Neural crest cell (in vitro differentiated cells): ENCODE measurements at regions not wholly inside any gene's neighbourhood (a gene's known extent, or its start where the extent isn't known, plus 50 kb on each side); places are given as distances from the start of the nearest gene placed in this dataset.
A peak's percentile ranks its signal among the peaks of the same experiment; 100 is the strongest.
"Not testable (repeated sequence)": the region's sequence is repeated elsewhere in the genome, so short reads cannot be mapped to it uniquely, and the experiment has no call there.

Experiments used
- DNase-seq: peaks from one replicate; pipeline ENCODE4 v3.0.0; 2021; ENCODE audit warnings: low read depth, mixed read lengths, low spot score
- H3K27ac Mint-ChIP-seq: one replicate; pipeline ENCODE4 v1.8.0; 2021; ENCODE audit warnings: mild to moderate bottlenecking, mixed read lengths; ENCODE audit not compliant: unreplicated experiment
- H3K27me3 Mint-ChIP-seq: 2 replicates; pipeline ENCODE4 v1.8.0; 2021; ENCODE audit warnings: low read depth, mild to moderate bottlenecking, mixed read lengths
- H3K36me3 Mint-ChIP-seq: 2 replicates; pipeline ENCODE4 v1.8.0; 2021; ENCODE audit warnings: low read depth, mild to moderate bottlenecking, mixed read lengths
- H3K4me1 Mint-ChIP-seq: 2 replicates; pipeline ENCODE4 v1.8.0; 2021; ENCODE audit warnings: mixed read lengths
- H3K4me3 Mint-ChIP-seq: one replicate; pipeline ENCODE4 v1.8.0; 2021; ENCODE audit warnings: mild to moderate bottlenecking, mixed read lengths
- H3K9me3 Mint-ChIP-seq: 2 replicates; pipeline ENCODE4 v1.8.0; 2021; ENCODE audit warnings: mixed read lengths
- TF ChIP-seq, protein P1 (sequence below): fragments of 200-600 bp; sonication (generic); conservative IDR thresholded peaks from 2 replicates; pipeline ENCODE4 v1.5.0; 2021; ENCODE audit warnings: antibody characterized with exemption, mild to moderate bottlenecking

DNA sequence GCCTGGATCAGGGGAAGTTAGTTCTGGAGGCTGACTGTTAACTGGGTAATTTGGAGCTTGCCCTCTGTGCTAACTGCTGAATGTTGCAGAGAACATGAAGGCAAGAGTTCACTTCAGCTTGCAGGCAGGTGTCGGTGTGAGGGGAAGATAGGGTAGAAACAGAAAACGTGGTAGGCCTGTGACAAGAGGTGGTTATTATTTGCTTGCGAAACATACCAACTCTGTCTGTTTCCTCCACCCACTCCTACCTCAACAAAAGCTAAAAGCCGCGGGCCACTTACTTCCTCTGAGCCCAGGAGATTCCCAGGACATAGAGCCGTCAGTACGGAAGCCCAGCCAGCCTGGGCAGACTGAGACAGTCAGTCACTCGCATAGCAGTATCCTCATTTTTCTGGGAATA lies 119.2 kb upstream of the ABCC4 start:
- no peaks in the 10 kb centered on the region for H3K9me3 Mint-ChIP-seq
- H3K27ac Mint-ChIP-seq: no peak overlapping the region
- TF ChIP-seq, protein P1, sequence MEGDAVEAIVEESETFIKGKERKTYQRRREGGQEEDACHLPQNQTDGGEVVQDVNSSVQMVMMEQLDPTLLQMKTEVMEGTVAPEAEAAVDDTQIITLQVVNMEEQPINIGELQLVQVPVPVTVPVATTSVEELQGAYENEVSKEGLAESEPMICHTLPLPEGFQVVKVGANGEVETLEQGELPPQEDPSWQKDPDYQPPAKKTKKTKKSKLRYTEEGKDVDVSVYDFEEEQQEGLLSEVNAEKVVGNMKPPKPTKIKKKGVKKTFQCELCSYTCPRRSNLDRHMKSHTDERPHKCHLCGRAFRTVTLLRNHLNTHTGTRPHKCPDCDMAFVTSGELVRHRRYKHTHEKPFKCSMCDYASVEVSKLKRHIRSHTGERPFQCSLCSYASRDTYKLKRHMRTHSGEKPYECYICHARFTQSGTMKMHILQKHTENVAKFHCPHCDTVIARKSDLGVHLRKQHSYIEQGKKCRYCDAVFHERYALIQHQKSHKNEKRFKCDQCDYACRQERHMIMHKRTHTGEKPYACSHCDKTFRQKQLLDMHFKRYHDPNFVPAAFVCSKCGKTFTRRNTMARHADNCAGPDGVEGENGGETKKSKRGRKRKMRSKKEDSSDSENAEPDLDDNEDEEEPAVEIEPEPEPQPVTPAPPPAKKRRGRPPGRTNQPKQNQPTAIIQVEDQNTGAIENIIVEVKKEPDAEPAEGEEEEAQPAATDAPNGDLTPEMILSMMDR: no peak
- no peaks in the 10 kb centered on the region for H3K27me3 Mint-ChIP-seq
- H3K4me3 Mint-ChIP-seq: no peak overlapping the region
- H3K4me1 Mint-ChIP-seq: peaks cover 4% of the 10 kb centered on the region
- DNase-seq: no peak
- H3K36me3 Mint-ChIP-seq: no peaks in the 10 kb centered on the region

DNA sequence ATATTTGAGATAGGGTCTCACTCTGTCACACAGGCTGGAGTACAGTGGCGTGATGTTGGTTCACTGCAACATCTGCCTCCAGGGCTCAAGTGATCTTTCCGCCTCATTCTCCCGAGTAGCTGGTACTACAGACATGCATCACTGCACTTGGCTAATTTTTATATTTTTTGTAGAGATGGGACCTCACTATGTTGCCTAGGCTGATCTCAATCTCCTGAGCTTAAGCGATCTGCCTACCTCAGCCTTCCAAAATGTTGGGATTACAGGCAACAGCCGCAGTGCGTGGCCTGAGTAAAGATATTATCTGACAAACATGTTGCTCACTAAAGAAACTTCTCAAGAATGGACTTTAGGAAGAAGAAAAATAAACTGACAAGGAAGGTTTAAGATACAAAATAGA lies 125.4 kb upstream of the ABCC4 start:
- peaks cover 2% of the 10 kb centered on the region for H3K9me3 Mint-ChIP-seq
- no peaks in the 10 kb centered on the region for H3K36me3 Mint-ChIP-seq
- H3K4me1 Mint-ChIP-seq: no peaks in the 10 kb centered on the region
- H3K4me3 Mint-ChIP-seq: no peak overlapping the region
- no peaks in the 10 kb centered on the region for H3K27me3 Mint-ChIP-seq
- no peak for DNase-seq
- TF ChIP-seq, protein P1: no peak
- no peak overlapping the region for H3K27ac Mint-ChIP-seq

DNA sequence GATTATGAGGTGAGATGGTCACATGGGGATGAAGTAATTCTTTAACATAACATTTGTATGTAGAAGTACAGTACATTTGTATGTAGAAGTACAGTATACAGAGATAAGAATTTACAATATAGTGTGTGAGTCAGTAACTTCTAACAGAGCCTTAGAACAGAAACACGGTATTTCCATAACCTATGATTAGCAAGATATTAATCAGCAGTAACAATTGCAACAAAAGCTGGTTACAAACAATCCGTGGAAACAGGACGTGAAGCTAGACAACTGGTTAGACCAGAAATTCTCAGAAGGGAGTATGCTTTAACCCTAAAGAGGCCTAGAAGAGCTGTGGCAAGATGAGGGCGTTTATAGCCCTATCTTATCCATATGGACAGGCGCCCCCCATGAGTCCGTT lies 122.0 kb upstream of the CLDN10 start:
- H3K4me3 Mint-ChIP-seq, H3K27me3 Mint-ChIP-seq: not testable (repeated sequence)

DNA sequence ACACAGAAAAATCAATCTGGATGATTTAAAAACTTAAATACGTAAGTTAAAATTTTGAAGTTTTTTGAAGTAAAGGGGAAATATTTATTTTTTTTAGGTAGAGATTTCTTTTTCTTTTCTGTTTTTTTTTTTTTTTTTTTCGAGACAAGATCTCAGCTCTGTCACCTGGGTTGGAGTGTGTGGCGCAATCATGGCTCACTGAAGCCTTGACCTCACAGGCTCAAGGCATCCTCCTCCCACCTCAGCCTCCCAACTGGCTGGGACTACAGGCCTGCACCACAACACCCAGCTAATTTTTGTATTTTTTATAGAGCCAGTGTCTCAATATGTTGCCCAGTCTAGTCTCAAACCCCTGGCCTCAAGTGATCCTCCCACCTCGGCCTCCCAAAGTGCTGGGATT lies 120.4 kb upstream of the CLDN10 start:
- Mint-ChIP-seq H3K4me1 (no peaks in the 10 kb centered on the region), H3K27me3 (no peaks in the 10 kb centered on the region), H3K4me3 (no peak overlapping the region), H3K36me3 (no peaks in the 10 kb centered on the region), H3K9me3 (peaks cover 2% of the 10 kb centered on the region), H3K27ac (no peak overlapping the region)
- DNase-seq: no peak
- TF ChIP-seq, protein P1: no peak

More for the DNA sequence above, 122.0 kb upstream of the CLDN10 start:
- H3K4me1 Mint-ChIP-seq, DNase-seq, H3K27ac Mint-ChIP-seq, H3K36me3 Mint-ChIP-seq, H3K9me3 Mint-ChIP-seq: not testable (repeated sequence)

DNA sequence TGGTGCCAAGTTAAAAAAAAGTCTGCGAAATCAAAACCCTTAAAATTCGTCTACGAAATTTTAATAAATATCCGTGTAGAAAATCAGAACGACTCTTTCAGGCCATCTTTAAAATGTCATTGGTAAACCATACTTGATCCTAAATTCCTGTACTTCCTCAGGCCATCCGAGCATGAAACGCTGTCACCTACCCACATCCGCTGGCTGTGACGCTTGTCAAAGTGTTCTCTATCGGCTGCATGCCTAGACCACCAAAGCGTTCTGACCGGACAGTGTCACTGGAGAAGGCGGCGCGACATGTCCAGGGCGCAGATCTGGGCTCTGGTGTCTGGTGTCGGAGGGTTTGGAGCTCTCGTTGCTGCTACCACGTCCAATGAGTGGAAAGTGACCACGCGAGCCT lies 119.0 kb upstream of the CLDN10 start:
- Mint-ChIP-seq H3K9me3 (no peaks in the 10 kb centered on the region), H3K4me3 (no peak overlapping the region)

DNA sequence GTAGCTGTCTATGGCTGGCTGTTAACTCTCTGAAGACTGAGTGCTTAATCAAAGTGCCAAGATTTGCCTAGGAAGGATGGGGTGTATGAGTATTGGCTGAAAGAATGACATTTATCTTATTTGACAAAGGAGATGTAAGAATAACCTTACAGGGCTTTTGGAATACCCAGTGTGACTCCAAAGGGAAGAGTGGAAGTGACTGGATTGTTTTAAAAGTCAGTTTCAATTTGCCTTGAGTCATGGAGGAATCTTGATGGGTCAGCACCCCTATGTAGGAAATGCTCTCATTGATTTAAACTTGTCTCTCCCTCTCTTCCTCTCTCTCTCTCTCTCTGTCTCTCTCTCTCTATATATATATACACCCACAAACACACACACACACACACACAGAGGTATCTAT lies 118.4 kb upstream of the CLDN10 start:
- DNase-seq: no peak
- TF ChIP-seq, protein P1: no peak
- no peaks in the 10 kb centered on the region for H3K36me3 Mint-ChIP-seq
- no peaks in the 10 kb centered on the region for H3K9me3 Mint-ChIP-seq
- H3K4me1 Mint-ChIP-seq: no peaks in the 10 kb centered on the region
- no peak overlapping the region for H3K4me3 Mint-ChIP-seq
- H3K27me3 Mint-ChIP-seq: no peaks in the 10 kb centered on the region
- H3K27ac Mint-ChIP-seq: no peak overlapping the region

More for the DNA sequence above, 119.0 kb upstream of the CLDN10 start:
- no peaks in the 10 kb centered on the region for H3K36me3 Mint-ChIP-seq
- no peak for DNase-seq
- H3K27me3 Mint-ChIP-seq: no peaks in the 10 kb centered on the region
- H3K4me1 Mint-ChIP-seq: no peaks in the 10 kb centered on the region
- TF ChIP-seq, protein P1: no peak
- H3K27ac Mint-ChIP-seq: peak overlapping the region; percentile 59
